DMS 273 (cell line): ENCODE measurements at regions not wholly inside any gene's neighbourhood (a gene's known extent, or its start where the extent isn't known, plus 50 kb on each side); places are given as distances from the start of the nearest gene placed in this dataset.

Source experiments
- DNase-seq: peaks from one replicate; lab custom pipeline; 2025; ENCODE audit not compliant: unreplicated experiment; lab: John Stamatoyannopoulos, UW

DNA sequence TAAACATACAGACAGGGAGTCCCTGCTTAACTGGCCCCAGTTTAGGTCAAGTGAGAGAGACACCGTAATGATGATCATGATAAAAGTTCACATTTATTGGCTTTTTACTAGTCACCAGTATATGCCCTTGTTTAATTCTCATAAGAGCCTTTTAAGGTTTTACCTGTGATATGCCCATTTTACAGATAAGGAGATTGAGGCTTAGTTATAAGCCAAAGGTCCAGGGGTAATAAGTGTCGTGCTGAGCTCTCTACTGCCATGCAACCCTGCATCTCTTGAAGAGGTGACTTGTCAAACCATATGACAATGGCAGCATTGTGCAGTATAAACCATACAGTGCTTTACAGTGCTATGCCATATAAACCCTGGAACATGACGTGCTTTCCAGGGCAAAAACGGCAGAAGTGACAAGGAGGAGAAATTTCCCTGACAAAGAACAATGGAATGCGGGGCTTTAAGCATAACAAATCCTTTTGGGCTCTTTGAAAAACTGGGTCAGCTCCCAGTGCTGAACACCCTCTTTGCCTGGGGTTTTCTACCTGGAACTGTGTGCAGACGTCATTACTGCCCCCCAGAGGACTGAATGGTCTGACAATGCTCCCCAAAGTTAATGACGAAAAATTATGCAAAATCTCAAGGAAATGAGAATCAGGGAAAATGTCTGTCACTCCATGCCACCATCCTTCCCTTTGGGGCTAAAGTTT is 59.7 kb upstream of the C14orf132 start:
- peak; percentile 33 for DNase-seq

DNA sequence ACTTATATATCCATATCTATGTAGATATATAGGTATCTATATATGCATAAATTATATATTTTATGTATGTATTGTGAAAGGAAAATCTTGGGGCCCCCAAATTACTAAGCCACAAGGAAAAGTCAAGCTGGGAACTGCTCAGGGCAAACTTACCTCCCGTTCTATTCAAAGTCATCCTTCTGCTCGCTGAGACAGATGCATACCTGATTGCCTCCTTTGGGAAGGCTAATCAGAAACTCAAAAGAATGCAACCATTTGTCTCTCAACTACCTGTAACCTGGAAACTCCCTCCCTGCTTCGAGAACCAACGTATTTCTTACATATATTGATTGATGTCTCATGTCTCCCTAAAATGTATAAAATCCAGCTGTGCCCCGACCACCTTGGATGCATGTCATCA is 58.8 kb upstream of the C14orf132 start:
- no peak for DNase-seq

DNA sequence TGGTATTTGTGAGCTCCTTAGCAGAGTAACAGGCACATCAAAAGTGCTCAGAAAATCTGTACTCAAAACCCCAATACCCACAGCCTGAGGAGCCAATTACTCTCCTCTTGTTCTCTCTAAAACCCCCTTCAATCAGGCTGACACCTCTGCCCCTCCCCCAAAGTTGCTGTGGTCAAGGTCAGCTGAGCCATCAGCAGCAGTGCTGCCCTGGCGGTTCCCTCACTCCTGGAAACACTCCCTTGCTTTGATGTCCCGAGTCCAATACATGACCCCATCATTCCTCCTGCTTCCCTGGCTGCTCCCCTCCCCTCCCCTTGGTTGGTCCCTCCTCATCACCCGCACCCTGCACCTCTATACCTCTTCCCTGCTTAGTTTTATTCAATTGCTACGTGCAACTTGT is 57.2 kb upstream of the C14orf132 start:
- no peak for DNase-seq

DNA sequence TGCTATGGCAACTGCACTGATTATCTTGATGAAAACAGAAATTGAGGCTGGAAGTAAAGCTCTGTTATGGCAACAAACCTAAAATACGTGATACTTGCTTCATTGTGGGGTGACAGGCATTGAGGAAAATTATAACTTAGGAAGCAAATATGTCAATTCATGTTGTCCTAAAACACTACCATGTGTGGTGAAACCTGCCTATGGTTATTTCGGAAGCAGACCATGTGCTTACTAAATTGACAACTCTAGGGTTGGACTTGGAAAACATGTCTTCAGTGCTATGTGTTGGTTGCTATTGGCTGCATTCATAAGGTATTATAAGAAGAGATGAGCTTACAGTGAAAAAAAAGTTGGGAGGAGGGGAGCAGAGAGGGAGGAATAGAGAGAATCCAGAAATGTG is 55.0 kb upstream of the C14orf132 start:
- DNase-seq = no peak
